ENCODE measurements at regions not wholly inside any gene's neighbourhood (a gene's known extent, or its start where the extent isn't known, plus 50 kb on each side); places are given as distances from the start of the nearest gene placed in this dataset.

GRCh38 chr16:50884066-50884860, 142.4 kb downstream of the CYLD start:
- Histone ChIP-seq H3K27me3 (no peaks in the 10 kb centered on the region), H3K9me3 (replicated peaks) (no peaks in the 10 kb centered on the region), H3K36me3 (no peaks in the 10 kb centered on the region), H3K4me1 (no peaks in the 10 kb centered on the region), H3K27ac (no peak overlapping the region), H3K4me3 (no peak overlapping the region)
- DNase-seq: peak in 1 of 2 experiments; percentile 33

- Histone ChIP-seq H3K36me3 (no peaks in the 10 kb centered on the region), H3K4me3 (no peak overlapping the region), H3K9me3 (replicated peaks) (no peaks in the 10 kb centered on the region), H3K27ac (no peak overlapping the region), H3K4me1 (no peaks in the 10 kb centered on the region), H3K27me3 (no peaks in the 10 kb centered on the region)
- DNase-seq: no peak
Measured at GRCh38 chr16:50881956-50882355, 140.1 kb downstream of the CYLD start.

DNA sequence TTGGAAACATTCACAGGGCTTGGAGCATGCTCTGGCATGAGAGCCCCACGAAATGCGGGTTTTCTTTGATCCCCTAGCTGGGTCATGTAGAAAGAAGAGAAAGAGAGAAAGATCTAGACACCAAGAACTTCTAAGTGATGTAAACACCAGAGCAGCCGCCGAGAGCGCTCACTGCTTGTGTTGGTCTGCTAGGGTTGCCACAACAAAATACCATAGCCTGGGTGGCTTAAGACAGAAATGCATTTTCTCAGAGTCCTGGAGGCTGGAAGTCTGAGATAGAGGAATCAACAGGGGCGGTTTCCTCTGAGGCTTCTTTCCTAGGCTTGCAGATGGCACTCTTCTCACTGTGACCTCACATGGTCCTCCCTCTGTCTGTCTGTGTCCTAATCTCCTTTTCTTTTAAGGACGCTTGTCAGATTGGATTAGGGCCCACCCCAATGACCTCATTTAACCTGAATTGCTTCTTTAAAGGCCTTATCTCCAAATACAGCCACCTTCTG, 139.5 kb downstream of the CYLD start:
- DNase-seq: no peak
- no peak overlapping the region for H3K4me3 ChIP-seq
- H3K27me3 ChIP-seq: no peaks in the 10 kb centered on the region
- H3K27ac ChIP-seq: no peak overlapping the region
- no peaks in the 10 kb centered on the region for H3K36me3 ChIP-seq
- H3K4me1 ChIP-seq: no peaks in the 10 kb centered on the region
- no peaks in the 10 kb centered on the region for H3K9me3 ChIP-seq (replicated peaks)

- Histone ChIP-seq H3K9me3 (replicated peaks) (no peaks in the 10 kb centered on the region), H3K36me3 (no peaks in the 10 kb centered on the region), H3K4me3 (no peak overlapping the region), H3K27me3 (no peaks in the 10 kb centered on the region), H3K27ac (no peak overlapping the region), H3K4me1 (no peaks in the 10 kb centered on the region)
- DNase-seq: no peak
Measured at GRCh38 chr16:50880926-50881325, 139.0 kb downstream of the CYLD start.

DNA sequence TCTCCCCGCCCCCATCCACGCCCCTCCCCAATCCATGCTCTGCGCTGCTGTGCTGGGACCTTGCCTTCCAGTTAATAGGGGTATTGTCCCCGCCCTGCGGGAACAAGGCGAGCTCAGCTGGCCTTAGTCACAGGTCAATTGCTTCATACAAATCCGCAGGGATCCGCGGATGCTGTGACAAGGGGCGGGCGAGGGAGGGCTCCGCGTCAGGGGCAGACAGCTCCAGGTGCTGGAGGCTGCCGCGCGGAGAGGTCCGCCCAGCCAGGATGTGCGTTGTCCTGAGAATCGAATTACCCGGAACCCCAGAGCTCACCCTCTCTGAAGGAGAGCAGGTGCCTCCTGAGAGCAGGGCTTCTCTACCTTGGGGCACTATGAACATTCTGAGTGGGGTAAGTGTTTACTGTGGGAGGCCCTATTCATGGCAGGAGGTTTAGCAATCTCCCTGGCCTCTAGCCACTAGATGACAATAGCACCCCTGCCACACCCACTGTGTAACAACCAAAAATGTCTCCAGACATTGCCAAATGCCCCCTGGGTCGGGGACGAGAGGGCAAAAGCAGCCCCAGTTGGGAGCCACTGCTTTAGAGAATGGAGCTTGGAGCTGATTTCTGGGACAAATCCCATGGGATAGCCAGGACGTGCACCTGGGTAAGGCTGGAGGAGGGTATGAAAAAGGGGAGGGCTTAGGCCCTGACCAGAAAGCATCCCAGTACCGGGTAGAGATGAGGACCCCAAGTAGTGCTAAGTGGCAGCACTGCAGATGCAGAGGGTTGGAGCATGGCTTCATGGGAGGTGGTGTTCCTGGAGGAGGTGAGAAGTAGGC, 138.2 kb downstream of the CYLD start:
- H3K4me3 ChIP-seq: no peak overlapping the region
- H3K9me3 ChIP-seq (replicated peaks): no peaks in the 10 kb centered on the region
- H3K4me1 ChIP-seq: no peaks in the 10 kb centered on the region
- H3K27ac ChIP-seq: no peak overlapping the region
- no peaks in the 10 kb centered on the region for H3K36me3 ChIP-seq
- H3K27me3 ChIP-seq: no peaks in the 10 kb centered on the region
- DNase-seq: no peak

DNA sequence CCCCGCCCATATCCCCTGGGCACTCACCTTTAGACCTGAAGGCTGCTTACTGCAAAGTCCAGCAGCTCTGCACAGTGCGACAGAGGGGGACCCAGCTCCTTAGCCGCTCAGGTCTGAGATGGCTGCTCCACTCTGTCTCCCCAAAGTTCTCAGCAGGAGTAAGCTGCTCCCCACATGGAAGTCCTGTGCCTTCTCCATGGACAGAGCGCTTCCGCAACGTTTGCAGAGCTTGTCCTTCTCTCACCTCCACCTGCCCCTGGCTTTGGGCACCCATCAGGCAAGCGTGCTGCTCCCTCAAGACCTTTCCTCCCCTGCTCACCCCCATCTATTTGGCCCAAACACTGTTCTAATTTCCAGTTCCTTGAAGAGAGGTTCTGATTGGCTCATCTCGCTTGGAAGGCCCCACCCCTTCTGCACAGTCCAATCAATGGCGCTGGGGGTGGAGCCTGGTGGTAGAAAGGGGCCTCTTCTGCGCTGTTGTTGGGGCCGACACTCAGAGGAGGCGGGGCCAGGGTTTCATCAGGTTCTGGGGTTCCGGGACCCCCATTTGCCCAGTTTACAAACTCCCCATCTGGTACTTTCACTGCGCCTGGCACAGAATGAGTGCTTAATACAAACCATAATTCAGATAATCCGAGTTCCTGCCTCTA, 137.2 kb downstream of the CYLD start:
- DNase-seq: no peak
- Histone ChIP-seq H3K27ac (no peak overlapping the region), H3K4me3 (no peak overlapping the region), H3K9me3 (replicated peaks) (no peaks in the 10 kb centered on the region), H3K27me3 (no peaks in the 10 kb centered on the region), H3K36me3 (no peaks in the 10 kb centered on the region), H3K4me1 (no peaks in the 10 kb centered on the region)

GRCh38 chr16:50878536-50878935, 136.7 kb downstream of the CYLD start:
- DNase-seq: no peak
- Histone ChIP-seq H3K27ac (no peak overlapping the region), H3K9me3 (replicated peaks) (no peaks in the 10 kb centered on the region), H3K4me1 (no peaks in the 10 kb centered on the region), H3K36me3 (no peaks in the 10 kb centered on the region), H3K27me3 (no peaks in the 10 kb centered on the region), H3K4me3 (no peak overlapping the region)

DNA sequence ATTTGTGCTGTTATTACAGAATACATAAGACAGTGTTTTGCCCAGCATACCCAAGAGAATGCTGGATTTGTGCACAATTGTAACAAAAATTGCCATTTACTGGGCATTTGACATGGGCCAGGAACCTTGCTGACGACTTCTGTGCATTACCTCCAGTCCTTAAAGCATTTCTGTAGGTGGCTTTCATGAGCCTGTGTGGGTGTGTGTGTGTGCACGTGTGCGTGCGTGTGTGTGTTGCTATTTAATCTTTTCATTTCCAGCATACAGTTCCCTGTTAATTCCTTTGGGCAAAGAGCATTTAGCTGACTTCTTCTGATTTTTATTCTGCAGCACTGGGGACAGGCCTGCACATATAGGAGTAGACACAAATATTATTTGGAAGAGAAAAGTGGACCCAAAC, 134.4 kb downstream of the CYLD start:
- Histone ChIP-seq H3K27ac (no peak overlapping the region), H3K27me3 (no peaks in the 10 kb centered on the region), H3K4me1 (no peaks in the 10 kb centered on the region), H3K36me3 (no peaks in the 10 kb centered on the region), H3K4me3 (no peak overlapping the region), H3K9me3 (replicated peaks) (no peaks in the 10 kb centered on the region)
- DNase-seq: no peak

- Histone ChIP-seq H3K4me3 (no peak overlapping the region), H3K9me3 (replicated peaks) (no peaks in the 10 kb centered on the region), H3K4me1 (no peaks in the 10 kb centered on the region), H3K27ac (no peak overlapping the region), H3K36me3 (no peaks in the 10 kb centered on the region), H3K27me3 (no peaks in the 10 kb centered on the region)
- no peak for DNase-seq
Measured at GRCh38 chr16:50868577-50868976, 126.7 kb downstream of the CYLD start.

DNA sequence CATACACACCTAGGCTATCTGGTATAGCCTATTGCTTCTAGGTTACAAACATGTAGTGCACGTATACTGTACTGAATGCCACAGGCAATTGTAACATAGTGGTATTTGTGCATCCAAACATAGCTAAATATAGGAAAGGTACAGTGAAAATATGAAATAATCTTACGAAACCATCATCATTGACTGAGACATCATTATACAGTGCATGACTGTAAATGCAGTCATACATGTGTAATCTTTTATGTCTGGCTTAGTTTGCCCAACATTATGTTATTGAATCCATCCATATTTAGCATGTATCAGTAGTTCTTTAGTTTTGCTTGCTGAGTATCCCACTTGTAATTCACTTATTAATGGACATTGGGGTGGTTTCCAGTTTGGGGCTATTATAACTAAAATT, 124.9 kb downstream of the CYLD start:
- no peaks in the 10 kb centered on the region for H3K36me3 ChIP-seq
- H3K27ac ChIP-seq: no peak overlapping the region
- H3K27me3 ChIP-seq: no peaks in the 10 kb centered on the region
- no peaks in the 10 kb centered on the region for H3K9me3 ChIP-seq (replicated peaks)
- no peak overlapping the region for H3K4me3 ChIP-seq
- no peak for DNase-seq
- peaks cover 8% of the 10 kb centered on the region for H3K4me1 ChIP-seq

DNA sequence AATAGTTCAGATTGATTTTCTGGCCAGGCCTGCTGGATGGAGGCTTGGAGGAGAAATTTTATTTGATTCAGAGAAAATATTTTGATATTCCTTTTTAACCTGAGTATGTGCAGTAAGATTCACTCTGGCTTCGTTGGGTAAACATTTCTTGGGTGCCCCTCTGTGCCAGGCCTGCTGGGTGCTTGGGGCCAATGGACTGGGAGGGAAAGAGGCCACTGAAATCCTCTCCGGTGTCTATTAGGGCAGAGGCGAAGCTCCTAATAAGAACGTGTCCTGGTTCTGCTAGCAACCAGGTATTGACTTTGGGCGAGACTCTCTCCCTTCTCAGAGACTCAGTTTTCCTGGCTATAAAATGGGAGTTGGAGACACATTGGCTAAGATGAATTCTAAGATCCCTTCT, 122.5 kb downstream of the CYLD start:
- Histone ChIP-seq H3K36me3 (no peaks in the 10 kb centered on the region), H3K27me3 (no peaks in the 10 kb centered on the region), H3K4me1 (peaks cover 12% of the 10 kb centered on the region), H3K9me3 (replicated peaks) (no peaks in the 10 kb centered on the region), H3K27ac (no peak overlapping the region), H3K4me3 (no peak overlapping the region)
- DNase-seq: no peak

DNA sequence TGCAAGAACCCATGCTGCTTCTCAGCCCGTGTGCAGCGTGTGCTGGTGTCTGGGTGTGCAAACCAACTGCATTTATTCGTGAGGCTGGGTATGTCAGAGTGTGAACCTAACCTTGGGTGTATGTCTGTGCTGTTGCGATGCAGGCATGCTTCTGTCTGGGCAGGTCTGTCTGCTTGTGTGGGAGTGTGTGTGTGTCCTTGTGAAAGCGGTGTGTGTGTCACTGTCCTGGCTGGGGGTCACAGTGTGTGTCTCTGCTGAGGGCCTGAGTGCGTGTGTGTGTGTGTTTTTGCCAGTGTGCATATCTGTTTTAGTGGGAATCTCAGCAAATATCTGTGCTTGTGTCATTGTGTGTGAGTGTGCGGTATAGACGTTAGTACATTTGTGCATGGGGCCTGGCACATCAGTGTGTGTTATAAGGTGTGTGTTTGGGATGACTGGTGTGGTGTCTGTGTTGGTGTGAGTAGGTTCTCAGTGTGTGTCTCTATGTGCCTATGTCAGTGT, 121.8 kb downstream of the CYLD start:
- Histone ChIP-seq H3K27ac (no peak overlapping the region), H3K36me3 (no peaks in the 10 kb centered on the region), H3K9me3 (replicated peaks) (no peaks in the 10 kb centered on the region), H3K27me3 (no peaks in the 10 kb centered on the region), H3K4me3 (no peak overlapping the region), H3K4me1 (peaks cover 12% of the 10 kb centered on the region)
- DNase-seq: no peak

DNA sequence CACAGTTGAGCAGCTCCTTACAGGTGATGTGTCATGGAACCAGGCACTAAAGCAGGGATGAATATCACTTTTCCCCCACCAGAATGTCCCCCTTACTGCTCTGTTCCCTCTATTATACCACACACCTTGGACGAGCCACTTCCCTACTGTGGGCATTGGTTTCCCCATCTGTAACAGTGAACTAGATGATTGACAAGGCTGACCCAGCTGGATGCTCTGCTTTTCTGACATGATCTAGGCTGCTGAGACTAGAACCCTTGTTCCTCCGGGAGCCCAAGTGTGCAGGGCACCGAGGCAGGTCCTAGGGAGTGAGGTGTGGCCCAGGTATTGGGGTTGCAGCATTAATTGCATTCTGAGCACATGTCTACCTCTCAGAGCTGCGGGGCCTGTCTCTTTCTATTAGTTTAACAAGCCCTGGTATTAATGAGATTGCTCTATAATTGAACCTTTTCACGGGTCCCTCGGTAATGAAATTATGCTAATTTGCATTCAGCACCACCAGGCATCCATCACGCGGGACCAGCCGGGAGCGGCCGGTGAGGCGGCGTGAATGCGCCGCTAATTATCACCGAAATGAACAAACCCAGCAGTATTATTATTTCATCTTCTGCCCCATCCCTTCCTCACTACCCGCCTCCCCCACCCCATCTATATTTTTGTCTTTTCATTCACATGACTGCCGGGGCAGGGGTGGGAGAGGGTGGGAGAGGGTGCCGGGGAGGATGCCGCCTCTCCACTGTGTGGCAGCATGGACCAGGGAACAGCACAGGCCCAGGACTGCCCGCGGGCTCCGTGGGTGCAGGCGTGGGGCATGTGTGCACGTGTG, 121.1 kb downstream of the CYLD start:
- H3K27ac ChIP-seq: no peak overlapping the region
- H3K36me3 ChIP-seq: no peaks in the 10 kb centered on the region
- H3K27me3 ChIP-seq: no peaks in the 10 kb centered on the region
- H3K4me3 ChIP-seq: no peak overlapping the region
- peaks cover 12% of the 10 kb centered on the region for H3K4me1 ChIP-seq
- no peak for DNase-seq
- H3K9me3 ChIP-seq (replicated peaks): no peaks in the 10 kb centered on the region

GRCh38 chr16:50861970-50862411, 120.1 kb downstream of the CYLD start:
- Histone ChIP-seq H3K27me3 (no peaks in the 10 kb centered on the region), H3K9me3 (replicated peaks) (no peaks in the 10 kb centered on the region), H3K4me3 (no peak overlapping the region), H3K36me3 (no peaks in the 10 kb centered on the region), H3K4me1 (peaks cover 12% of the 10 kb centered on the region), H3K27ac (peak overlapping the region; percentile 12; the same call in 1 of the 2 replicates)
- peak; percentile 24 to 44 for DNase-seq

Data from SJCRH30 (cell line).